GM21786 (cell line): ENCODE measurements at regions not wholly inside any gene's neighbourhood (a gene's known extent, or its start where the extent isn't known, plus 50 kb on each side); places are given as distances from the start of the nearest gene placed in this dataset.

Experiments
- ATAC-seq: cut with Tn5 transposase; IDR thresholded peaks from one replicate; pipeline ENCODE4 v1.9.1; 2021; ENCODE audit not compliant: unreplicated experiment

GRCh38 chr12:87119713-87120112 lies 863.5 kb upstream of the MGAT4C start:
- ATAC-seq, result no peak

DNA sequence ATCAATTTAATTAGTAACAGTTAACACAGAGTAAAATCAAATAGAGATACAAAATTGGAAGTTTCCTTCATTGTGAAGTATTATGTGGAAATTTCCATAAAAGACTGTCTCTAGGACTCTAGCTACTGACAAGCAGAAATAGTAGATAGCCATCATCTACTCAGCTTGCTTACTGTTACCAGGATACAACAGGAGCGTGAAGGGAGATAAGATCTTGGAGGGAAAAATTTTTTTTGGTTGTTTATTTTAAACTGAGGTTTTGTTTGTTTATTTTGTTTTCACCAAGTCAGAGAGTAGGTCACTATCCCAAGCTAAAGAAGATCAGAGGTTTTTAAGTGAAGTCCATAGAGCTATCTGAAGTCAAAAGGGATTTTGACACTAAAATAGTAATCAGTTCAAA lies 861.3 kb upstream of the MGAT4C start:
- no peak for ATAC-seq

GRCh38 chr12:87116780-87117179 lies 860.6 kb upstream of the MGAT4C start:
- ATAC-seq, result no peak

DNA sequence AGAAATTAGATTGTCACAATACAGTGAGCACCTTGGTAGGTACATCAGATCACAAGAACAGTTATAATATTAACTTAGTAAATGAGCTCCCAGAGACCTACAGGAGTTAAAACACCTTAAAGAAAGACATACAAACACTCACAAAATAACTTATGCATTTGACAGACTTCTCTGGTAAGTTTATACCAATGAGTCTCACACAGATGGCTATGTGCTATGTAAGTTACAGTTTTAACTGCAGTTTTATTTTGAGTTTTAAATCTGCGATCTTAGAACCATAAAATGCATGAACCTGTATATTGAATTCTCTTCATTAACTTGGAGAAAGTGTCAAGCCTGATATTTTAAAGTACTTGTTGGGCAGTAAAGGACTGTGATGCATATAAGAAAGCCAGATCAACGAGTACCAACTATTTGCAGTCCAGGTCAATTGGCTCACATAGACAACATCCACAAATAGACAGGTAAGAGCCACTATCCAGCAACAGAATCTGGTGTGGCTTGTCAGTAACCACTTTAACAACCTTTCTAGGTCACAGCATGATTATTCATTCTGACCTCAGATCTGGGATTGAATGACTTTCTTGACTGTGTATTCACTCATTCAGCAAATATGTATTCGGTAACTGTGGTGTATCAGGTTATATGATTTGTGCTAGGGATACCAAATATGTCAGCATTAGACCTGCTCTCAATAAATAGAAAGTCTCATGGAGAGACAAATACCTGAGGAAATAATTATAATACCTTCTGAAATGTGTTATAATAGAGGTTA lies 856.6 kb upstream of the MGAT4C start:
- ATAC-seq, result no peak

DNA sequence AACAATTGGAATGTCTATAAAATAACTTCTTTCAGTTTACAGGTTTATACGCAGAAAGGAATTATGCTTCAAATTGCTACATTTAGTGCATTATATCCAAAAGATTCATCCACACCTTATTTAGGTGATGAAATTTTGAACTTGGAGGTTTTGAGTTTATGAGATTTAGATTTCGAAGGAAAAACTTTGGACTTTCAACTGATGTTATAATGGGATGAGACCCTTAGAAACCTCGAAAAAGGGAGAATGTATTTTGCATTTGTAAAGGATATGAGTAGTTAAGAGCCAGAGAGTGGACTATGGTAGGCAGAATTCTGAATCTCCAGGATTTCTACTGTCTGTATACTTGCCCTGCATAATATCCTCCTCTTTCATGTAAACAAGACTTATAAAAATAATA lies 851.6 kb upstream of the MGAT4C start:
- ATAC-seq, result no peak

GRCh38 chr12:87107270-87107669 lies 851.1 kb upstream of the MGAT4C start:
- ATAC-seq, result no peak

- ATAC-seq, result no peak
Observed at GRCh38 chr12:87096082-87096585, 839.9 kb upstream of the MGAT4C start.

DNA sequence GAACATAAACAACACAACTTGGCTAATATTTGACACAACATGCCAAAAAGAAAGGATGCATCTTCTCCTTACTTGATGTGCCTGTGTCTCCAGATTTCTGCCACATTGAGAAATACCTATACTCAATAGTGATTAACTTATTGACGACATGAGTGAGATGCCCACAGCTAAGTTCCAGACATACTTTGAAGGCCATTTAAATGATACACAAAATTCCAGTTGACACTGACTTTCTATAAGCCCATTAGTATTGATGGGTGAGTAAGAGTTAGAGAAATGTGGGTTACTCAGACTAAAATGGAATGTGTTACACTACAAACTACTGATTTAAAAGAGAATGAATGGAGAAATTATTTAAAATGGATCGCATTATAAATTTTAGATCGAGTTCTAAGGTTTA lies 838.2 kb upstream of the MGAT4C start:
- ATAC-seq, result no peak

- ATAC-seq, result no peak
Observed at GRCh38 chr12:87092421-87092820, 836.2 kb upstream of the MGAT4C start.

DNA sequence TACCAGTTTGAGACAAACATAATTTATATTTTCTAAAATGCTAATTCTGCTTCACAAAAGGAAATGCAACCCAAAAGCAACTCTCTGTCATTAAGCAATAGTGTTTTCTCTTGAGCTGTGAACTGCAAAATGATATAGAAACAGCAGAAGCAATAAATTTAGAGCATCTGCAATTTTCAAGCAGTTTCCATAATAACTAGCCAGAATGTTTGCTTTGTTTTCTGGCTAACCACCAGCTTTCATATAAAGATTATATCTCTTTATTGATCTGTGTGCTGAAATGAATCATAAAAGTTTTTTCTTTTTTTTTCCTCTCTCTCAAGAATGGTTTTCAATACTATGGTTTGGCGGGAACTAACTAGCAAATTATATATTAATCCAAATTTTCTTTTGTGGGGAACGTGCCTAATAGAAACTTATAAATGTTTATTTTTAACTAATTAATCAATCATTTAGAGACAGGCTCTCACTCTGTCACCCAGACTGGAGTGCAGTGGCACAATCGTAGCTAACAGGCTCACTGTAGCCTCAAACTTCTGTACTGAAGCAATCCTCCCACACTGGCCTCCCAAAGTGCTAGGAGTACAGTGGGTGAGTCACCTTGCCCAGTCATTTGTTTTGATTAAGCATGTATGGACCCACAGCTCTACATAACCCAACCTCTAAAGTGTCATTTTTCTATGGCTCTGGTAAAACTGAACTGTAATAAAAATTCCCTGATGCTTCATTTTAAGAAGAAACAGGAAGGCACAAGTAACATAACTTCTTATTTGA lies 830.1 kb upstream of the MGAT4C start:
- no peak for ATAC-seq

GRCh38 chr12:87085286-87085685 lies 829.1 kb upstream of the MGAT4C start:
- ATAC-seq, result no peak

DNA sequence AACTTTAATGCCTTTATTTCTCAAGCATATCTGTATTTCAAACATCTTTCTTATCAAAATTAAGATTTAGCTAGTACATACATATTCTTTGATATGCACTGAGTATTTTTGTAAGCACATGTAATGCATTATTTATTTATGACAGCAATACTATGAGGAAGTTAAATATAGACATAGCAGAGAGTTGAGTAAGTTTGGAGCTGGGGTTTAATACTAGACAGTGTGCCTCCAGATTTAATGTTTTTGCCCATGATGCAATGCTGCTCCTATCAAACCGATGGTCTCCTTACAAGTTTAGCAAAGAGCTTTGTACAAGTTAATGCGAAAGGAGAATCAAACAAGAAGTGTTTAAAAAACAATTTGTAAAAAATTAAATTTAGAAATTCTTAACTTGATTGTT lies 826.6 kb upstream of the MGAT4C start:
- ATAC-seq, result no peak

GRCh38 chr12:87074781-87075180 lies 818.6 kb upstream of the MGAT4C start:
- ATAC-seq, result no peak

DNA sequence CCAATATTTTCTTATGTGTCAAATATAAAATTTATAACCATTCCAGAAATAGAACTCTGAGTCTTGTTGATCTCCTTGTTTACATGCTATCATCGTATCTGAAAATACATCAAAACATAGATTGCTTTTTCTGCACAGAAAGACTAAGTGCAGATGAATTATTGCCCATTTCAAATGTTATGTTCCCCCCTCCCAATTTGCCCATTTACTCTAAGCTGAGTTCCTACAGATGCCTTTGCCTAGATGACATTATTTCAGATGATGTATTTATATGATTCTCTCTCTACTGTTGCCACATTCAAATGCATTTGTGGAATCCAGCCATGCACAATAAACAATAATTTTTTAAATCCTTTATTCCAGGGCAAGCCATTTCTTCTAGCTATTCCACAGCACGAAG lies 810.1 kb upstream of the MGAT4C start:
- no peak for ATAC-seq

GRCh38 chr12:87059231-87059630 lies 803.0 kb upstream of the MGAT4C start:
- no peak for ATAC-seq

DNA sequence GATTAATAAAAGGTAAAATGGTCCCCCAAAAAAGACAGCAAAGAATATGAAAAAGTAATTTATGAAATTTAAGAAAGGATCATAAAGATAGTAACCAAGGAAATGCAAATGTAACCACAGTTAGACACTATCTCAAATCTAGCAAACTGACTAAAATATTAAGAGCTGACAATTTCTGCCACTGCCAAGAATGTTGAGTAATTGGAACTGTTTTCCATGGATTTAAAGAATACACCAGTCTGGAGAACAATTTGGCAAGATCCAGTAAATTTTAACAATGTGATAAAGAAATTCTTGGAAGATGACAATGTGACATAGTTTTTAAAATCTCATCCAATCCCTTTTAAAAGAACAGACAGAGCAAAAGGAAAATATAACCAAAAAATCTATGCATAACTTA lies 798.0 kb upstream of the MGAT4C start:
- ATAC-seq, result no peak

- no peak for ATAC-seq
Observed at GRCh38 chr12:87051621-87052020, 795.4 kb upstream of the MGAT4C start.

DNA sequence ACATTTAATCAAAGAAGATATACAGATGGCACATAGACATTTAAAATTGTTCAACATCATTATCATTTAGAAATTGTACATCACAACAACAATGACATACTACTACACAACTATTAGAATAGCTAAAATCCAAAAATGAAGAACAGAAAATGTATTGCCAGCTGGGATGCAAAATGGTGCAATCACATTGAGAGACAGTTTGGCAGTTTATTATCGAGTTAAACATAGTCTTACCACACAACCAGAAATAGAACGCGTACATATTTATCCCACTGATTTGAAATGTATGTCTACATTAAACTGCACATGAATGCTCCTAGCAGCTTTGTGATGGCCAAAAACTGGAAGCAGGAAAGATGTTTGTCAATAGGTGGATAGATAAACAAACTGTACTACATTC lies 791.5 kb upstream of the MGAT4C start:
- ATAC-seq, result no peak

DNA sequence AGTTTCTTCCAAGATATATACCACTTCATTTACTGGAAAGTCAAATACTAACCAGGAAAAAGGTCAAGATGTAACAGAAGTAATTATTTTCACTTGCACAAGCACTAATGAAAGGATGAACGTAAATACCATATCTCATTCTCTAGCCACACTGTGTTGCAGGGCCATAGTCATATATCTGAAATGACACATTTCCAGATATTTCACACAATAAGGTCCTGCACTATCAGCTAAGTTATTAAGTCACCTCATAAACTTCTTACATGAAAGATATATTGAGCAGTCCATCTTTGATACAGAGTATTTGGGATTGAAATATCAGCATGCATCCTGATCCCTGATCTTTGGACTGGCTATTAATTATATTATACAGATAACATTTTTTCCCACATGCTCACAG lies 783.3 kb upstream of the MGAT4C start:
- no peak for ATAC-seq

DNA sequence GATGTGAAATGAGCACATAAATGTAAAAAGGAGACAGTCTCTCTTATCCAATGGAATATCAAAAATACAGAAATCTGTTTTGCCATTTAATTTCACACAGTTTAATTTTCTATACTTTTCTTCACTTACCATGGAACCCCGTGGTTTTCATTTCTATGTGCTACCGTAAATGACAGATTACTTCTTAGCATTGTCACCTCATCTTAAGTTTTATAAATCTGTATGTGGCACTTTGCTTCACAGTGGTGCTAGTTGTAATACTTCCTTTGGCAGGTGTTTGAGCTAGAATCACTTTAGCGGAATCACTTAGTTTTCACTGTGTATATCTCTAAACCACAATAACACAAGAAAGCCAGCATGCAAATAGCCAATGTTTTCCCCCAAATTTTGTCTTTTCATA lies 781.9 kb upstream of the MGAT4C start:
- ATAC-seq, result no peak

- ATAC-seq, result no peak
Observed at GRCh38 chr12:87025976-87026375, 769.8 kb upstream of the MGAT4C start.

DNA sequence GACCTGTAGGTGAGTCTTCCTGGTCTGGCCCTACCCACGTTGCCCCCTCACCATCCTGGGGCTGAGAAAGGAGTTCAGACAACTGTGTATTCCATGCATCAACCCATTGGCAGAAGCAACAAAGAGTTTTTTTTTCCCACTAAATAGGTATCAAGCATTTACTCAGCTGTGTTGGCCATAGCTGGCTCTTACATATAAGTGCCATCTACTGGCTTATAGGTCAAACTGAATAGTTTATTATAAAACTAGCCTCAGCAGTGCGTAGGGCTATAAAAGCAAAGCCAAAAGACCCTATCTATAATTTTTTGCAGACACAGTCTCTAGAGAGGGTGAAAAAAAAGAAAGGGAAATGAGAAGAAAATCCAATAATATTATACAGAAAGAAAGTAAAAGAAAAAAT lies 765.2 kb upstream of the MGAT4C start:
- no peak for ATAC-seq
